HG03460 (cell line): ENCODE measurements at regions not wholly inside any gene's neighbourhood (a gene's known extent, or its start where the extent isn't known, plus 50 kb on each side); places are given as distances from the start of the nearest gene placed in this dataset.

Source experiments
- ATAC-seq: cut with Tn5 transposase; IDR thresholded peaks from one replicate; pipeline ENCODE4 v1.9.1; 2021; ENCODE audit not compliant: unreplicated experiment

GRCh38 chr9:20291201-20291600 lies 331.1 kb downstream of the MLLT3 start:
- ATAC-seq, result no peak

GRCh38 chr9:20290257-20290656 lies 332.0 kb downstream of the MLLT3 start:
- no peak for ATAC-seq

GRCh38 chr9:20289423-20290010 lies 332.8 kb downstream of the MLLT3 start:
- ATAC-seq, result no peak

- ATAC-seq, result no peak
These were observed 335.3 kb downstream of the MLLT3 start for GRCh38 chr9:20286969-20287368.

- no peak for ATAC-seq
These were observed 336.1 kb downstream of the MLLT3 start for GRCh38 chr9:20286154-20286700.

- no peak for ATAC-seq
These were observed 337.6 kb downstream of the MLLT3 start for GRCh38 chr9:20284601-20285289.

- ATAC-seq, result no peak
These were observed 342.0 kb downstream of the MLLT3 start for GRCh38 chr9:20280330-20280729.

GRCh38 chr9:20276762-20277161 lies 345.5 kb downstream of the MLLT3 start:
- ATAC-seq, result no peak

- no peak for ATAC-seq
These were observed 350.6 kb downstream of the MLLT3 start for GRCh38 chr9:20271723-20272122.

- ATAC-seq, result no peak
These were observed 351.2 kb downstream of the MLLT3 start for GRCh38 chr9:20271096-20271495.

- ATAC-seq, result no peak
These were observed 352.1 kb downstream of the MLLT3 start for GRCh38 chr9:20270161-20270560.

GRCh38 chr9:20269620-20270019 lies 352.7 kb downstream of the MLLT3 start:
- ATAC-seq, result no peak

GRCh38 chr9:20264896-20265295 lies 357.4 kb downstream of the MLLT3 start:
- no peak for ATAC-seq

- ATAC-seq, result no peak
These were observed 359.7 kb downstream of the MLLT3 start for GRCh38 chr9:20262611-20263010.

- no peak for ATAC-seq
These were observed 365.9 kb downstream of the MLLT3 start for GRCh38 chr9:20256284-20256948.

GRCh38 chr9:20255052-20255451 lies 367.2 kb downstream of the MLLT3 start:
- ATAC-seq, result no peak

GRCh38 chr9:20253635-20254034 lies 368.7 kb downstream of the MLLT3 start:
- ATAC-seq, result no peak

GRCh38 chr9:20252778-20253177 lies 369.5 kb downstream of the MLLT3 start:
- no peak for ATAC-seq

GRCh38 chr9:20250791-20251190 lies 371.5 kb downstream of the MLLT3 start:
- ATAC-seq, result no peak

- no peak for ATAC-seq
These were observed 378.0 kb downstream of the MLLT3 start for GRCh38 chr9:20244271-20244670.

GRCh38 chr9:20243841-20244240 lies 378.5 kb downstream of the MLLT3 start:
- ATAC-seq, result no peak
